HEK293T (cell line): ENCODE measurements at regions not wholly inside any gene's neighbourhood (a gene's known extent, or its start where the extent isn't known, plus 50 kb on each side); places are given as distances from the start of the nearest gene placed in this dataset.

Source experiments
- CTCF ChIA-PET: fragments of 350-600 bp; formaldehyde crosslinking; extraction: SDS; loops from one replicate; lab custom pipeline; 2021; ENCODE audit warnings: antibody characterized with exemption, inconsistent platforms; lab: Yijun Ruan, JAX
- POLR2A ChIA-PET: fragments of 350-600 bp; formaldehyde crosslinking; extraction: SDS; loops from one replicate; lab custom pipeline; 2020; ENCODE audit warnings: antibody characterized with exemption, inconsistent platforms; lab: Yijun Ruan, JAX
- DNase-seq: peaks from one replicate; pipeline ENCODE4 v3.0.0; 2012; ENCODE audit warnings: mixed read lengths; ENCODE audit errors: extremely low spot score
- ARNT ChIP-seq: fragments of 450-650 bp; IDR thresholded peaks from 2 replicates; pipeline ENCODE4 v1.6.1; 2017; ENCODE audit warnings: mild to moderate bottlenecking
- BHLHE40 ChIP-seq: fragments of 450-650 bp; IDR thresholded peaks from 2 replicates; pipeline ENCODE4 v1.6.1; 2016; ENCODE audit warnings: mild to moderate bottlenecking, moderate library complexity, borderline replicate concordance
- CTBP1 ChIP-seq: fragments of 450-650 bp; IDR thresholded peaks from 2 replicates; pipeline ENCODE4 v1.6.1; 2016; ENCODE audit warnings: borderline replicate concordance
- ELF4 ChIP-seq: fragments of 450-650 bp; IDR thresholded peaks from 2 replicates; pipeline ENCODE4 v1.6.1; 2017; ENCODE audit warnings: antibody characterized with exemption
- FOXA1 ChIP-seq: fragments of 450-650 bp; IDR thresholded peaks from 2 replicates; pipeline ENCODE4 v1.6.1; 2016; ENCODE audit warnings: mild to moderate bottlenecking
- FOXK2 ChIP-seq: fragments of 450-650 bp; IDR thresholded peaks from 2 replicates; pipeline ENCODE4 v1.6.1; 2016; ENCODE audit warnings: mild to moderate bottlenecking
- FOXM1 ChIP-seq: fragments of 450-650 bp; IDR thresholded peaks from 2 replicates; pipeline ENCODE4 v1.6.1; 2017; ENCODE audit warnings: mild to moderate bottlenecking, borderline replicate concordance
- HDGF ChIP-seq: fragments of 450-650 bp; IDR thresholded peaks from 2 replicates; pipeline ENCODE4 v1.6.1; 2017; ENCODE audit warnings: antibody characterized with exemption, borderline replicate concordance
- L3MBTL2 ChIP-seq: fragments of 450-650 bp; conservative IDR thresholded peaks from 2 replicates; pipeline ENCODE4 v1.6.1; 2016; ENCODE audit warnings: mild to moderate bottlenecking
- LEF1 ChIP-seq: fragments of 450-650 bp; IDR thresholded peaks from 2 replicates; pipeline ENCODE4 v1.6.1; 2017; ENCODE audit warnings: mild to moderate bottlenecking, borderline replicate concordance
- NFRKB ChIP-seq: fragments of 450-650 bp; IDR thresholded peaks from 2 replicates; pipeline ENCODE4 v1.6.1; 2016; ENCODE audit warnings: mild to moderate bottlenecking, moderate library complexity
- PKNOX1 ChIP-seq: fragments of 450-650 bp; IDR thresholded peaks from 2 replicates; pipeline ENCODE4 v1.6.1; 2016
- SP1 ChIP-seq: fragments of 450-650 bp; IDR thresholded peaks from 2 replicates; pipeline ENCODE4 v1.6.1; 2017
- SUZ12 ChIP-seq: fragments of 450-650 bp; IDR thresholded peaks from 2 replicates; pipeline ENCODE4 v1.6.1; 2016; ENCODE audit warnings: mild to moderate bottlenecking
- TARDBP ChIP-seq: fragments of 450-650 bp; IDR thresholded peaks from 2 replicates; pipeline ENCODE4 v1.6.1; 2016
- ZNF384 ChIP-seq: fragments of 450-650 bp; IDR thresholded peaks from 2 replicates; pipeline ENCODE4 v1.6.1; 2016

DNA sequence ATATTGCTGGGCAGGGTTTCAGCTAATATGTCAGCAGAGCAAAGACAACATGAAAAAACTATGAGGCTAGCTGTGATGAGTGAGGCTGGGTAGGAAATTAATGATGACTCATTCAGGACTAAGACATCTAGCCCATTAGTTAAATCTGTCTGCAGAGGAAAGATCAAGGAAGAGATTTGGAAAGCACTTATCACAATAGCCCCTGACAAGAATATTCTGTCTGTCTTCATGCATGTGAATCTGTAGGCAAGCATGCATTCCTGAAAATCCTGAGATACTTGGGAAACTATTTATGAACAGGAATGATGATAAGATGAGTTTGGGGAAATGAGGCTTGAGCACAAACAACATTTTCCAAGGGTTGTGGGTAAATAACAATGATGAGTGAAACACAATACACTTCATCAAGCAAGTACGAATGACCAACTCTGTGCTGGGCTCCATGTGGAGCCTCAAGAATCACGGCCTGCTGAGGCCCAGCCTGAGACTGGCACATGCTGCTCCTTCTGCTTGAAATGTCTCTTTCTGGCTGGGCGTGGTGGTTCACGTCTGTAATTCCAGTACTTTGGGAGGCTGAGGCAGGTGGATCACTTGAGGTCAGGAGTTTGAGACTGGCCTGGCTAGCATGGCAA lies 96.5 kb upstream of the ASIC2 start:
- TF ChIP-seq TARDBP: no peak
- no peak for TF ChIP-seq HDGF
- no peak for TF ChIP-seq LEF1
- TF ChIP-seq L3MBTL2: no peak
- no peak for TF ChIP-seq FOXA1
- TF ChIP-seq SP1: no peak
- TF ChIP-seq NFRKB: no peak
- no peak for TF ChIP-seq ELF4
- TF ChIP-seq CTBP1: no peak
- no peak for TF ChIP-seq PKNOX1
- TF ChIP-seq BHLHE40: no peak
- no peak for TF ChIP-seq FOXM1
- TF ChIP-seq FOXK2: no peak
- no peak for TF ChIP-seq SUZ12
- no peak for TF ChIP-seq ARNT
- no peak for TF ChIP-seq ZNF384
- ChIA-PET CTCF (no interaction called here), POLR2A (no interaction called here)
- no peak for DNase-seq

DNA sequence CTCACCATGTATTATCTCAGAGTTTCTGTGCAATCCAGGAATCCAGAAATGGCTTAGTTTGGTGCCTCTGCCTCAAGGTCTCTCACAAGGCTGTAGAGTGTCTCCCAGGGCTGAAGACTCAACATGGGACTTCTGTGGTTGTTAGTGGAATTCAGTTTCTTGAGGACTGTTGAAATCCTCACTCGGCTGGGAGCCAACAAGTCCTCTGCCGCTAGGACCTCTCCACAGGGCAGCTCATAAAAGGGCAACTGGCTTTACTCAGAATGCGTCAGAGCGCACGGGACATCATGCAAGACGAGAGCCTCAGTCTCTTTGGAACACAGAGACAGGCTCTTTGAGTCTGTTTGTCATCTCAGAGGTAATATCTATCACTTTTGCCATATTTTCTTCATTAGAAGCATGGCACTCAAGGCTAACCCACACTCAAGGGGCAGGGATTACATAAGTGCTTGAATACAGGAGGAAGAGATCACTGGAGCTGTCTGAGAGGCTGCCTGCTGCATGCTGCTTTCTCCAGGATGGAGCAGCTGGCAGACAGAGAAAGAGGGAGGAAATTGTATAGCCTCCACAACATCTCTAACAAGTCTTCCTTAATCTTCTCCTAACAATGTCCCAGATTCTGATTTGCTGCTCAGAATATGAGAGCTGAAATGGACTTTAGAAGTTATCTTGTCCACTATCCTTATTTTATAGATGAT lies 97.5 kb upstream of the ASIC2 start:
- DNase-seq: no peak
- CTCF ChIA-PET: no interaction called here
- no peak for TF ChIP-seq CTBP1
- no peak for TF ChIP-seq PKNOX1
- TF ChIP-seq LEF1: no peak
- TF ChIP-seq L3MBTL2: no peak
- no peak for TF ChIP-seq FOXA1
- no peak for TF ChIP-seq ZNF384
- TF ChIP-seq SUZ12: no peak
- no peak for TF ChIP-seq FOXK2
- no peak for TF ChIP-seq HDGF
- TF ChIP-seq TARDBP: no peak
- TF ChIP-seq FOXM1: no peak
- TF ChIP-seq ARNT: no peak
- TF ChIP-seq BHLHE40: no peak
- no peak for TF ChIP-seq SP1
- no peak for TF ChIP-seq NFRKB
- TF ChIP-seq ELF4: no peak
- POLR2A ChIA-PET: no interaction called here

DNA sequence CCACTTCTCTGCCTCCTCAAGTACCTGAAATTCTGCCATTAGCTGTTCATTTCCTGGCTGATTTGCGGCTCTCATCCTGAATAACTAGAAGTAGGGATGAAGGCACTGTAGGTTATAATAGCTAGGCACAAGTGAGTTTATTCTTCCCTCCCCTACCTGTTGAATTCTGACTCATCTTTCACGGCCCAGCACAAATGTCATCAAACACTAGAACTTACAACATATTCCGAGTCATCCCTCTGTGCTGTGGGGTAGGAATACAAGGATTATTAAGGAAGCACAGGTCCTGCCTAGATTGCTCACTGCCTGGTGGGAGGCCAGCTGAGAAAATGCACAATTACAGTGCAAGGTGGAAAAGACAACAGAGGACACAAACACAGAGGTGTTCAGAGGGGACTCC lies 103.7 kb upstream of the ASIC2 start:
- ChIA-PET CTCF (no interaction called here), POLR2A (no interaction called here)
- TF ChIP-seq NFRKB: no peak
- TF ChIP-seq LEF1: no peak
- TF ChIP-seq BHLHE40: no peak
- TF ChIP-seq SUZ12: no peak
- no peak for TF ChIP-seq ZNF384
- no peak for TF ChIP-seq L3MBTL2
- no peak for TF ChIP-seq SP1
- no peak for TF ChIP-seq FOXM1
- no peak for TF ChIP-seq TARDBP
- TF ChIP-seq CTBP1: no peak
- TF ChIP-seq PKNOX1: no peak
- no peak for TF ChIP-seq HDGF
- no peak for TF ChIP-seq ELF4
- no peak for DNase-seq

DNA sequence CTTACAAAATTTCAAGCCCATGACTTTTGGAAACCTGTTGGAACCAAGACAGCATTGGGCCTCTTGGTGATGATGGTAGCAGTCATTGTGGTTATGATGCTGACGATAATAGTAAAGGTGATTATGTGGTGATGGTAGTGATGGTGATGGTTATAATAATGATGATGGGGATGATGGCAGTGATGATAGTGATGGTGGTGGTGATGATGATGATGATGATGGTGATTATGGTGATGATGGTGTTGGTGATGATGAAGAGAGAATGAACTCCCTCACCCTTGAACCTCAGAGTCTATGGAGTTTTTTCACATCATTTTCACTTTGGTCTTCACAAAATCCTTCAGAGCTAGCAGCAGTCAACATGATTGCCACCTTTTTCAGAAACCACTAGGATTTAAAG lies 105.3 kb upstream of the ASIC2 start:
- DNase-seq: no peak
- ChIA-PET CTCF (no interaction called here), POLR2A (no interaction called here)
- no peak for TF ChIP-seq LEF1
- no peak for TF ChIP-seq ARNT
- no peak for TF ChIP-seq NFRKB
- TF ChIP-seq SUZ12: no peak
- no peak for TF ChIP-seq CTBP1
- no peak for TF ChIP-seq ZNF384
- TF ChIP-seq ELF4: no peak
- TF ChIP-seq FOXM1: no peak
- TF ChIP-seq TARDBP: no peak
- TF ChIP-seq PKNOX1: no peak
- TF ChIP-seq L3MBTL2: no peak
- TF ChIP-seq HDGF: no peak
- TF ChIP-seq SP1: no peak
- no peak for TF ChIP-seq BHLHE40
- no peak for TF ChIP-seq FOXK2
- no peak for TF ChIP-seq FOXA1

DNA sequence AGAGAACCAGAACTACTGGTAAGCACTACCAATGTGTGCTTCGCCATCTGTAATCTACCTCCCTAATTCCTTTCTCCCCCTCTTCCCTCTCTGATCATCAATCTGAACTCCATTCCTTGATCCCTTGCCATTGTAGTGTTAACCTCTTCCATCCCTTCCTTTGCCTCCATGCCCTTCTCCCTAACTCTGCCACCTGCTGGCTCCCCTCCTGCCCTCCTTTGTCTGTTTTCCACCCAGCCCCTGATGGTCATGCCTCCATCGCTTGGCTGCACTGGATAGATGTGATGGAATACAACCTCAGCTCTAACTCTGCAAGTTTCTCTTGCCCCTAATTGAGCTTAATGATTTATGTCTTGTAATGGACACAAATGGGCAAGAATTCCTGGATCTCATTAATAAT lies 108.2 kb upstream of the ASIC2 start:
- TF ChIP-seq ELF4 (no peak), SP1 (no peak), LEF1 (no peak), CTBP1 (no peak), SUZ12 (no peak)
- DNase-seq: no peak
- CTCF ChIA-PET: no interaction called here
- POLR2A ChIA-PET: no interaction called here
